H1 (cell line): ENCODE measurements at regions not wholly inside any gene's neighbourhood (a gene's known extent, or its start where the extent isn't known, plus 50 kb on each side); places are given as distances from the start of the nearest gene placed in this dataset.

Source experiments
- CTCF ChIA-PET: fragments of 300-600 bp; sonication (Branson Sonifier 250); formaldehyde crosslinking; loops from one replicate; lab custom pipeline; 2021; ENCODE audit not compliant: partially characterized antibody; lab: Charles Lee
- POLR2A ChIA-PET: fragments of 300-600 bp; sonication (Branson Sonifier 250); formaldehyde crosslinking; loops from one replicate; lab custom pipeline; 2021; ENCODE audit warnings: inconsistent platforms; ENCODE audit not compliant: partially characterized antibody; lab: Charles Lee
- DNase-seq, 2 experiments: peaks; one replicate each; pipeline versions ENCODE4 v3.0.0 to v3.0.0-alpha.2; 2010 to 2022; ENCODE audit warnings: low spot score in 2 of 2, low read depth in 1 of 2, mixed read lengths in 1 of 2
- FAIRE-seq: peaks from 2 replicates; lab custom pipeline; 2011; peaks lifted over from hg19 to GRCh38; lab: Jason Lieb, UNC
- H2AFZ ChIP-seq: 2 replicates; pipeline ENCODE4 v1.8.1; 2012; ENCODE audit warnings: low read length, inconsistent platforms
- H2AK5ac ChIP-seq: 2 replicates; pipeline ENCODE4 v1.6.1; 2013; ENCODE audit warnings: low read depth, low read length
- H2BK120ac ChIP-seq: replicated peaks from 2 replicates; pipeline ENCODE3; 2013; ENCODE audit warnings: low read depth, low read length, inconsistent platforms
- H2BK12ac ChIP-seq: 2 replicates; pipeline ENCODE4 v1.6.1; 2013; ENCODE audit warnings: low read depth, low read length
- H2BK15ac ChIP-seq: 2 replicates; pipeline ENCODE4 v1.6.1; 2013; ENCODE audit warnings: low read length
- H2BK20ac ChIP-seq: 2 replicates; pipeline ENCODE4 v1.6.1; 2013; ENCODE audit warnings: low read length
- H2BK5ac ChIP-seq: 2 replicates; pipeline ENCODE4 v1.6.1; 2013; ENCODE audit warnings: low read depth, low read length
- H3K14ac ChIP-seq: 2 replicates; pipeline ENCODE4 v1.6.1; 2013; ENCODE audit warnings: inconsistent platforms; ENCODE audit not compliant: insufficient read length
- H3K18ac ChIP-seq: 2 replicates; pipeline ENCODE4 v1.6.1; 2013; ENCODE audit warnings: low read length; ENCODE audit errors: extremely low read depth
- H3K23ac ChIP-seq: 2 replicates; pipeline ENCODE4 v1.6.1; 2013; ENCODE audit warnings: inconsistent platforms; ENCODE audit not compliant: insufficient read length
- H3K23me2 ChIP-seq: 2 replicates; pipeline ENCODE4 v1.6.1; 2013; ENCODE audit warnings: low read depth, low read length
- H3K27ac ChIP-seq: 2 replicates; pipeline ENCODE4 v1.6.1; 2011; ENCODE audit warnings: low read depth, low read length, inconsistent platforms
- H3K27me3 ChIP-seq, 4 experiments: replicated peaks in 1 of 4; 1 replicate in 1 of 4; 2 replicates in 3 of 4; pipeline versions ENCODE4 v1.6.1 to v1.8.1; 2011 to 2013; ENCODE audit warnings: low read length in 3 of 4, mild to moderate bottlenecking in 3 of 4, inconsistent platforms in 2 of 4, mixed read lengths in 2 of 4, moderate library complexity in 1 of 4; ENCODE audit not compliant: control insufficient read depth in 3 of 4, insufficient read depth in 3 of 4; ENCODE audit errors: extremely low read depth in 1 of 4
- H3K36me3 ChIP-seq, 4 experiments: 2 replicates each; pipeline versions ENCODE4 v1.6.1 to v1.8.1; 2011 to 2013; ENCODE audit warnings: mild to moderate bottlenecking in 4 of 4, low read length in 3 of 4, moderate library complexity in 2 of 4, control low read depth in 1 of 4, inconsistent platforms in 1 of 4; ENCODE audit not compliant: insufficient read depth in 4 of 4, control insufficient read depth in 2 of 4
- H3K4ac ChIP-seq: replicated peaks from 2 replicates; pipeline ENCODE3; 2013; ENCODE audit warnings: low read length, low read depth, mixed read lengths, inconsistent platforms; ENCODE audit not compliant: insufficient read length
- H3K4me1 ChIP-seq, 4 experiments: replicated peaks in 1 of 4; 1 replicate in 1 of 4; 2 replicates in 3 of 4; pipeline versions ENCODE4 v1.6.1 to v1.8.1; 2011 to 2013; ENCODE audit warnings: low read length in 3 of 4, inconsistent platforms in 2 of 4, mixed read lengths in 1 of 4; ENCODE audit not compliant: insufficient read depth in 4 of 4, control insufficient read depth in 3 of 4
- H3K4me2 ChIP-seq, 2 experiments: 2 replicates each; pipeline versions ENCODE4 v1.6.1 to v1.8.1; 2011 to 2013; ENCODE audit warnings: low read depth in 2 of 2, low read length in 2 of 2, control low read depth in 1 of 2, inconsistent platforms in 1 of 2, mild to moderate bottlenecking in 1 of 2; ENCODE audit not compliant: insufficient read depth in 1 of 2
- H3K4me3 ChIP-seq, 4 experiments: fragments of 200-600, 300-600 bp in 1 of 4; sonication (generic), shearing (Covaris generic), sonication (Bioruptor Twin) in 1 of 4; 2 replicates each; pipeline versions ENCODE4 v1.5.1 to v1.8.1; 2011 to 2016; ENCODE audit warnings: low read length in 4 of 4, low read depth in 3 of 4, control low read depth in 2 of 4, inconsistent platforms in 2 of 4, mild to moderate bottlenecking in 2 of 4, mixed read lengths in 1 of 4, moderate library complexity in 1 of 4; ENCODE audit not compliant: insufficient read depth in 2 of 4; ENCODE audit errors: extremely low read depth in 1 of 4
- H3K56ac ChIP-seq: replicated peaks from 2 replicates; pipeline ENCODE3; 2013; ENCODE audit warnings: low read depth, mild to moderate bottlenecking, mixed read lengths, low read length, inconsistent platforms; ENCODE audit not compliant: insufficient read length
- H3K79me1 ChIP-seq: 2 replicates; pipeline ENCODE4 v1.6.1; 2013; ENCODE audit warnings: low read depth, low read length, control low read depth
- H3K79me2 ChIP-seq, 2 experiments: 2 replicates each; pipeline versions ENCODE4 v1.6.1 to v1.8.1; 2012 to 2013; ENCODE audit warnings: low read length in 2 of 2, mild to moderate bottlenecking in 2 of 2, inconsistent platforms in 1 of 2; ENCODE audit not compliant: insufficient read depth in 2 of 2, control insufficient read depth in 1 of 2
- H3K9ac ChIP-seq, 4 experiments: replicated peaks in 1 of 4; 1 replicate in 1 of 4; 2 replicates in 3 of 4; pipeline versions ENCODE4 v1.6.1 to v1.8.1; 2011 to 2013; ENCODE audit warnings: low read depth in 3 of 4, low read length in 3 of 4, control low read depth in 2 of 4, mild to moderate bottlenecking in 2 of 4, moderate library complexity in 2 of 4, inconsistent platforms in 1 of 4; ENCODE audit errors: extremely low read depth in 1 of 4
- H3K9me3 ChIP-seq, 2 experiments: 2 replicates each; pipeline versions ENCODE4 v1.6.1 to v1.8.1; 2012 to 2013; ENCODE audit warnings: mild to moderate bottlenecking in 2 of 2, moderate library complexity in 2 of 2, control low read depth in 1 of 2, inconsistent platforms in 1 of 2, low read depth in 1 of 2, low read length in 1 of 2, mixed read lengths in 1 of 2; ENCODE audit not compliant: insufficient read depth in 2 of 2
- H4K20me1 ChIP-seq, 2 experiments: replicated peaks in 1 of 2; 2 replicates each; pipeline versions ENCODE3 to v1.8.1; 2011 to 2013; ENCODE audit warnings: inconsistent platforms in 2 of 2, low read length in 2 of 2, mild to moderate bottlenecking in 1 of 2; ENCODE audit not compliant: insufficient read depth in 2 of 2, control insufficient read depth in 1 of 2
- H4K5ac ChIP-seq: 2 replicates; pipeline ENCODE4 v1.6.1; 2013; ENCODE audit warnings: low read length, low read depth, mixed read lengths, inconsistent platforms; ENCODE audit not compliant: insufficient read length
- H4K8ac ChIP-seq: 2 replicates; pipeline ENCODE4 v1.8.0; 2013; ENCODE audit warnings: mild to moderate bottlenecking, moderate library complexity, low read length, inconsistent platforms; ENCODE audit not compliant: insufficient read depth; ENCODE audit errors: extremely low read depth
- H4K91ac ChIP-seq: replicated peaks from 2 replicates; pipeline ENCODE3; 2013; ENCODE audit warnings: low read length, mixed read lengths, inconsistent platforms; ENCODE audit not compliant: insufficient read length
- CBX5 ChIP-seq: fragments of 300-800, 300-1000 bp; sonication (generic); IDR thresholded peaks from 2 replicates; pipeline ENCODE4 v1.7.1; 2016; ENCODE audit warnings: antibody characterized with exemption, low read length, low read depth
- CEBPB ChIP-seq: IDR thresholded peaks from 2 replicates; pipeline ENCODE4 v1.6.1; 2012; ENCODE audit warnings: low read depth, low read length
- EGR1 ChIP-seq: IDR thresholded peaks from 2 replicates; pipeline ENCODE4 v1.6.1; 2011; ENCODE audit warnings: low read depth, low read length, borderline replicate concordance
- KDM1A ChIP-seq: fragments of 200-600, 300-600 bp; sonication (generic); IDR thresholded peaks from 2 replicates; pipeline ENCODE4 v1.7.1; 2016; ENCODE audit warnings: mild to moderate bottlenecking, low read length, borderline replicate concordance
- POU5F1 ChIP-seq: IDR thresholded peaks from 2 replicates; pipeline ENCODE4 v1.6.1; 2011; ENCODE audit warnings: low read depth, mild to moderate bottlenecking, low read length, moderate library complexity
- whole genome bisulfite sequencing, 2 experiments: shearing (Covaris generic) in 1 of 2; methylation state at CpG; one replicate each; pipeline versions ENCODE4 v1.1.6 to v1.1.7; 2013 to 2015; ENCODE audit warnings: low lambda C conversion rate in 2 of 2, mixed read lengths in 2 of 2, inconsistent platforms in 1 of 2, low coverage in 1 of 2, missing lambda C conversion rate in 1 of 2; ENCODE audit not compliant: insufficient replicate concordance in 2 of 2, insufficient coverage in 1 of 2, insufficient read length in 1 of 2; ENCODE audit errors: extremely low coverage in 1 of 2, missing lambda C conversion rate in 1 of 2; 5-methylcytosine and 5-hydroxymethylcytosine counted together

GRCh38 chr12:25717552-25717951, 164.5 kb upstream of the LMNTD1 start:
- ChIA-PET CTCF (no interaction called here), POLR2A (no interaction called here)
- Histone ChIP-seq H3K23me2 (no peaks in the 10 kb centered on the region; the same call in 1 of the 2 replicates), H3K56ac (no peak overlapping the region), H2BK5ac (no peak overlapping the region), H2BK120ac (no peak overlapping the region), H3K36me3 (no peaks in the 10 kb centered on the region), H3K4me1 (peaks cover 0 to 5% (median 0%) of the 10 kb centered on the region in 4 experiments; a peak in 1 of 7 replicates), H3K9ac (no peak overlapping the region), H2BK20ac (no peak overlapping the region), H3K27me3 (no peaks in the 10 kb centered on the region), H3K4me3 (no peak overlapping the region), H4K8ac (no peak overlapping the region), H3K18ac (no peak overlapping the region), H3K79me1 (no peaks in the 10 kb centered on the region), H3K9me3 (no peaks in the 10 kb centered on the region), H2AK5ac (no peak overlapping the region), H2BK12ac (no peak overlapping the region), H3K23ac (no peak overlapping the region), H3K14ac (no peak overlapping the region), H3K79me2 (no peaks in the 10 kb centered on the region), H2AFZ (no peak overlapping the region), H4K20me1 (no peaks in the 10 kb centered on the region), H3K27ac (no peak overlapping the region), H2BK15ac (no peak overlapping the region), H4K91ac (no peak overlapping the region), H3K4ac (no peak overlapping the region), H4K5ac (no peak overlapping the region), H3K4me2 (no peak overlapping the region)
- FAIRE-seq (no peak), DNase-seq (no peak)
- TF ChIP-seq EGR1 (no peak), CEBPB (no peak), CBX5 (no peak), POU5F1 (no peak), KDM1A (no peak)
- WGBS, 2 experiments = 88% methylated on average over 4 of the region's 4 CpGs; no CpG with 5 or more reads in 1 of the 2 experiments
